Breast epithelium (tissue), 4 donors: ENCODE measurements at regions not wholly inside any gene's neighbourhood (a gene's known extent, or its start where the extent isn't known, plus 50 kb on each side); places are given as distances from the start of the nearest gene placed in this dataset.

ENCODE experiments used
- DNase-seq, 2 donors: peaks; one replicate each; pipeline ENCODE4 v3.0.0-alpha.2; 2019; ENCODE audit warnings: low spot score in 2 of 2
- H3K27ac ChIP-seq, 2 donors: fragments of 200-600 bp; sonication (generic) in 1 of 2; one replicate each; pipeline ENCODE4 v1.5.1; 2016 to 2019; ENCODE audit warnings: mild to moderate bottlenecking in 1 of 2
- H3K27me3 ChIP-seq, 2 donors: fragments of 200-600 bp; sonication (generic) in 1 of 2; one replicate each; pipeline versions ENCODE4 v1.5.1 to v1.6.0; 2017 to 2019; ENCODE audit warnings: control low read depth in 1 of 2, mild to moderate bottlenecking in 1 of 2
- H3K36me3 ChIP-seq: fragments of 200-600 bp; one replicate; pipeline ENCODE4 v1.5.1; 2019
- H3K4me1 ChIP-seq, 2 donors: fragments of 200-600 bp; sonication (generic); one replicate each; pipeline ENCODE4 v1.5.1; 2016 to 2019; ENCODE audit warnings: control low read depth in 1 of 2
- H3K4me3 ChIP-seq, 3 donors: fragments of 200-600 bp; sonication (generic); 1 replicate in 2 of 3; 2 replicates in 1 of 3; pipeline ENCODE4 v1.5.1; 2016 to 2019; ENCODE audit warnings: mild to moderate bottlenecking in 3 of 3, moderate library complexity in 2 of 3
- H3K9me3 ChIP-seq, 2 donors: fragments of 200-600 bp; sonication (generic) in 1 of 2; one replicate each; pipeline ENCODE4 v1.5.1; 2016 to 2019; ENCODE audit warnings: control low read depth in 1 of 2
- CTCF ChIP-seq, 3 donors: fragments of 450-650 bp; IDR thresholded peaks; one replicate each; pipeline ENCODE4 v1.5.1; 2016 to 2017; ENCODE audit warnings: antibody characterized with exemption in 3 of 3, mild to moderate bottlenecking in 3 of 3, moderate library complexity in 3 of 3
- POLR2A ChIP-seq: fragments of 450-650 bp; IDR thresholded peaks from one replicate; pipeline ENCODE4 v1.6.1; 2016; ENCODE audit warnings: antibody characterized with exemption, mild to moderate bottlenecking, moderate library complexity
- POLR2AphosphoS5 ChIP-seq, 3 donors: sonication (generic); formaldehyde crosslinking; IDR thresholded peaks; one replicate each; pipeline ENCODE4 v1.6.1; 2017; ENCODE audit warnings: antibody characterized with exemption in 3 of 3
- intact Hi-C: fragments of 100-400 bp; cut with DNase I; formaldehyde crosslinking; loops from one replicate; pipeline ENCODE4 v1.15.1; 2023; ENCODE audit warnings: low total_unique reads

- H3K27ac ChIP-seq: no peak overlapping the region
- H3K4me1 ChIP-seq: no peaks in the 10 kb centered on the region
- DNase-seq: no peak
- H3K36me3 ChIP-seq: no peaks in the 10 kb centered on the region
- H3K4me3 ChIP-seq: no peak overlapping the region
- intact Hi-C loops: no loop called here
- no peaks in the 10 kb centered on the region for H3K9me3 ChIP-seq
- TF ChIP-seq POLR2AphosphoS5 (IDR thresholded peaks at IDR 0.05): no peak
- TF ChIP-seq POLR2A: no peak
- TF ChIP-seq CTCF (IDR thresholded peaks at IDR 0.05): no peak
- no peaks in the 10 kb centered on the region for H3K27me3 ChIP-seq
Observed at GRCh38 chr6:104284872-104285271, 574.8 kb downstream of the HACE1 start.

- no peaks in the 10 kb centered on the region for H3K9me3 ChIP-seq
- H3K27ac ChIP-seq: no peak overlapping the region
- no peak for DNase-seq
- H3K36me3 ChIP-seq: no peaks in the 10 kb centered on the region
- H3K4me1 ChIP-seq: no peaks in the 10 kb centered on the region
- TF ChIP-seq POLR2A (no peak), POLR2AphosphoS5 (IDR thresholded peaks at IDR 0.05) (no peak), CTCF (IDR thresholded peaks at IDR 0.05) (no peak)
- intact Hi-C loops: no loop called here
- no peak overlapping the region for H3K4me3 ChIP-seq
- no peaks in the 10 kb centered on the region for H3K27me3 ChIP-seq
Observed at GRCh38 chr6:104282581-104282980, 577.1 kb downstream of the HACE1 start.

GRCh38 chr6:104281370-104281769 lies 578.3 kb downstream of the HACE1 start:
- TF ChIP-seq POLR2A (no peak), CTCF (IDR thresholded peaks at IDR 0.05) (no peak)
- no peaks in the 10 kb centered on the region for H3K4me1 ChIP-seq
- H3K27me3 ChIP-seq: no peaks in the 10 kb centered on the region
- no peaks in the 10 kb centered on the region for H3K9me3 ChIP-seq
- intact Hi-C loops: no loop called here
- no peaks in the 10 kb centered on the region for H3K36me3 ChIP-seq
- H3K27ac ChIP-seq: no peak overlapping the region
- H3K4me3 ChIP-seq: no peak overlapping the region
- no peak for DNase-seq

- intact Hi-C loops: no loop called here
- H3K4me3 ChIP-seq: no peak overlapping the region
- H3K9me3 ChIP-seq: no peaks in the 10 kb centered on the region
- H3K36me3 ChIP-seq: peaks cover 4% of the 10 kb centered on the region
- TF ChIP-seq POLR2A: no peak
- TF ChIP-seq POLR2AphosphoS5 (IDR thresholded peaks at IDR 0.05): no peak
- no peak for TF ChIP-seq CTCF (IDR thresholded peaks at IDR 0.05)
- H3K27me3 ChIP-seq: no peaks in the 10 kb centered on the region
- H3K4me1 ChIP-seq: no peaks in the 10 kb centered on the region
- no peak overlapping the region for H3K27ac ChIP-seq
- no peak for DNase-seq
Observed at GRCh38 chr6:104268389-104268788, 591.3 kb downstream of the HACE1 start.

GRCh38 chr6:104266922-104267321 lies 592.8 kb downstream of the HACE1 start:
- Histone ChIP-seq H3K9me3 (no peaks in the 10 kb centered on the region), H3K4me3 (no peak overlapping the region), H3K27me3 (no peaks in the 10 kb centered on the region), H3K36me3 (peaks cover 4% of the 10 kb centered on the region), H3K4me1 (no peaks in the 10 kb centered on the region), H3K27ac (no peak overlapping the region)
- TF ChIP-seq POLR2AphosphoS5 (IDR thresholded peaks at IDR 0.05): no peak
- no peak for TF ChIP-seq POLR2A
- TF ChIP-seq CTCF (IDR thresholded peaks at IDR 0.05): no peak
- intact Hi-C loops: no loop called here
- DNase-seq: no peak
